ENCODE measurements at regions not wholly inside any gene's neighbourhood (a gene's known extent, or its start where the extent isn't known, plus 50 kb on each side); places are given as distances from the start of the nearest gene placed in this dataset.
A peak's percentile ranks its signal among the peaks of the same experiment; 100 is the strongest.

GRCh38 chr3:73925011-73925410, 300.3 kb upstream of the PDZRN3 start:
- H3K4me1 ChIP-seq = peaks cover 6% of the 10 kb centered on the region; the same call in 1 of the 2 replicates
- no peaks in the 10 kb centered on the region for H3K27me3 ChIP-seq (ENCODE audit: low read depth)
- H3K36me3 ChIP-seq (replicated peaks) = no peaks in the 10 kb centered on the region
- DNase-seq (ENCODE audit: low spot score in 2 of 2) = no peak
- H3K9me3 ChIP-seq = no peaks in the 10 kb centered on the region
- in situ Hi-C loops (cut with MboI; ENCODE audit: low sequenced_read_pairs) = no loop called here
- H3K4me3 ChIP-seq = no peak overlapping the region

GRCh38 chr3:73924048-73924447, 299.3 kb upstream of the PDZRN3 start:
- Histone ChIP-seq H3K4me3 (no peak overlapping the region), H3K9me3 (no peaks in the 10 kb centered on the region), H3K27me3 (ENCODE audit: low read depth) (no peaks in the 10 kb centered on the region), H3K36me3 (replicated peaks) (no peaks in the 10 kb centered on the region), H3K4me1 (peaks cover 6% of the 10 kb centered on the region; the same call in 1 of the 2 replicates)
- in situ Hi-C loops (cut with MboI; ENCODE audit: low sequenced_read_pairs) = no loop called here
- DNase-seq (ENCODE audit: low spot score in 2 of 2) = no peak

- in situ Hi-C loops (cut with MboI; ENCODE audit: low sequenced_read_pairs) = no loop called here
- Histone ChIP-seq H3K4me3 (no peak overlapping the region), H3K9me3 (no peaks in the 10 kb centered on the region), H3K36me3 (replicated peaks) (no peaks in the 10 kb centered on the region), H3K4me1 (peaks cover 15% of the 10 kb centered on the region), H3K27me3 (ENCODE audit: low read depth) (no peaks in the 10 kb centered on the region)
- DNase-seq (ENCODE audit: low spot score in 2 of 2) = no peak
Measured at GRCh38 chr3:73917643-73918042, 292.9 kb upstream of the PDZRN3 start.

- in situ Hi-C loops (cut with MboI; ENCODE audit: low sequenced_read_pairs) = no loop called here
- Histone ChIP-seq H3K9me3 (no peaks in the 10 kb centered on the region), H3K36me3 (replicated peaks) (no peaks in the 10 kb centered on the region), H3K4me1 (peaks cover 15% of the 10 kb centered on the region), H3K4me3 (no peak overlapping the region), H3K27me3 (ENCODE audit: low read depth) (no peaks in the 10 kb centered on the region)
- no peak for DNase-seq (ENCODE audit: low spot score in 2 of 2)
Measured at GRCh38 chr3:73915886-73916285, 291.1 kb upstream of the PDZRN3 start.

GRCh38 chr3:73908218-73908617, 283.5 kb upstream of the PDZRN3 start:
- Histone ChIP-seq H3K36me3 (replicated peaks) (no peaks in the 10 kb centered on the region), H3K4me3 (no peak overlapping the region), H3K9me3 (no peaks in the 10 kb centered on the region), H3K4me1 (no peaks in the 10 kb centered on the region), H3K27me3 (ENCODE audit: low read depth) (no peaks in the 10 kb centered on the region)
- in situ Hi-C loops (cut with MboI; ENCODE audit: low sequenced_read_pairs) = no loop called here
- DNase-seq (ENCODE audit: low spot score in 2 of 2) = no peak

GRCh38 chr3:73901686-73902085, 276.9 kb upstream of the PDZRN3 start:
- Histone ChIP-seq H3K36me3 (replicated peaks) (no peaks in the 10 kb centered on the region), H3K27me3 (ENCODE audit: low read depth) (no peaks in the 10 kb centered on the region), H3K4me3 (no peak overlapping the region), H3K4me1 (no peaks in the 10 kb centered on the region; the same call in 1 of the 2 replicates), H3K9me3 (no peaks in the 10 kb centered on the region)
- DNase-seq (ENCODE audit: low spot score in 2 of 2) = no peak
- in situ Hi-C loops (cut with MboI; ENCODE audit: low sequenced_read_pairs) = no loop called here

GRCh38 chr3:73894474-73895213, 269.9 kb upstream of the PDZRN3 start:
- Histone ChIP-seq H3K9me3 (peaks cover 2% of the 10 kb centered on the region; the same call in 1 of the 2 replicates), H3K27me3 (ENCODE audit: low read depth) (no peaks in the 10 kb centered on the region), H3K4me3 (no peak overlapping the region), H3K36me3 (replicated peaks) (no peaks in the 10 kb centered on the region), H3K4me1 (peaks cover 13% of the 10 kb centered on the region)
- peak in 1 of 2 experiments; percentile 34 for DNase-seq (ENCODE audit: low spot score in 2 of 2)
- in situ Hi-C loops (cut with MboI; ENCODE audit: low sequenced_read_pairs) = no loop called here

GRCh38 chr3:73893089-73893488, 268.3 kb upstream of the PDZRN3 start:
- H3K4me1 ChIP-seq = peaks cover 19% of the 10 kb centered on the region
- H3K9me3 ChIP-seq = peaks cover 2% of the 10 kb centered on the region; the same call in 1 of the 2 replicates
- H3K36me3 ChIP-seq (replicated peaks) = no peaks in the 10 kb centered on the region
- H3K27me3 ChIP-seq (ENCODE audit: low read depth) = no peaks in the 10 kb centered on the region
- no peak for DNase-seq (ENCODE audit: low spot score in 2 of 2)
- H3K4me3 ChIP-seq = no peak overlapping the region
- in situ Hi-C loops (cut with MboI; ENCODE audit: low sequenced_read_pairs) = no loop called here

GRCh38 chr3:73885862-73886261, 261.1 kb upstream of the PDZRN3 start:
- Histone ChIP-seq H3K27me3 (ENCODE audit: low read depth) (no peaks in the 10 kb centered on the region), H3K4me3 (no peak overlapping the region), H3K36me3 (replicated peaks) (no peaks in the 10 kb centered on the region), H3K4me1 (peaks cover 28% of the 10 kb centered on the region), H3K9me3 (no peaks in the 10 kb centered on the region; the same call in 1 of the 2 replicates)
- no peak for DNase-seq (ENCODE audit: low spot score in 2 of 2)
- in situ Hi-C loops (cut with MboI; ENCODE audit: low sequenced_read_pairs) = loop anchor here (10.0 kb wide), 1 partner anchor 69 kb away; no protein-coding TSS in a partner anchor

- no peaks in the 10 kb centered on the region for H3K36me3 ChIP-seq (replicated peaks)
- no peaks in the 10 kb centered on the region; the same call in 1 of the 2 replicates for H3K9me3 ChIP-seq
- H3K4me3 ChIP-seq = no peak overlapping the region
- in situ Hi-C loops (cut with MboI; ENCODE audit: low sequenced_read_pairs) = loop anchor here (10.0 kb wide), 1 partner anchor 70 kb away; no protein-coding TSS in a partner anchor
- no peaks in the 10 kb centered on the region for H3K27me3 ChIP-seq (ENCODE audit: low read depth)
- no peak for DNase-seq (ENCODE audit: low spot score in 2 of 2)
- peaks cover 28% of the 10 kb centered on the region for H3K4me1 ChIP-seq
Measured at GRCh38 chr3:73884361-73884760, 259.6 kb upstream of the PDZRN3 start.

GRCh38 chr3:73883497-73883896, 258.8 kb upstream of the PDZRN3 start:
- peaks cover 26% of the 10 kb centered on the region for H3K4me1 ChIP-seq
- H3K9me3 ChIP-seq = no peaks in the 10 kb centered on the region; the same call in 1 of the 2 replicates
- H3K27me3 ChIP-seq (ENCODE audit: low read depth) = no peaks in the 10 kb centered on the region
- H3K4me3 ChIP-seq = no peak overlapping the region
- no peak for DNase-seq (ENCODE audit: low spot score in 2 of 2)
- in situ Hi-C loops (cut with MboI; ENCODE audit: low sequenced_read_pairs) = loop anchor here (10.0 kb wide), 1 partner anchor 71 kb away; no protein-coding TSS in a partner anchor
- H3K36me3 ChIP-seq (replicated peaks) = no peaks in the 10 kb centered on the region

GRCh38 chr3:73874606-73875369, 250.0 kb upstream of the PDZRN3 start:
- H3K9me3 ChIP-seq = no peaks in the 10 kb centered on the region
- in situ Hi-C loops (cut with MboI; ENCODE audit: low sequenced_read_pairs) = loop anchor here (10.0 to 25.0 kb wide), 4 partner anchors 190 to 1313 kb away; no protein-coding TSS in a partner anchor
- no peak overlapping the region for H3K4me3 ChIP-seq
- DNase-seq (ENCODE audit: low spot score in 2 of 2) = peak; percentile 68 to 98
- H3K36me3 ChIP-seq (replicated peaks) = no peaks in the 10 kb centered on the region
- no peaks in the 10 kb centered on the region for H3K27me3 ChIP-seq (ENCODE audit: low read depth)
- peaks cover 28% of the 10 kb centered on the region for H3K4me1 ChIP-seq

GRCh38 chr3:73874161-73874560, 249.4 kb upstream of the PDZRN3 start:
- in situ Hi-C loops (cut with MboI; ENCODE audit: low sequenced_read_pairs) = loop anchor here (10.0 to 25.0 kb wide), 4 partner anchors 191 to 1313 kb away; no protein-coding TSS in a partner anchor
- Histone ChIP-seq H3K4me3 (no peak overlapping the region), H3K27me3 (ENCODE audit: low read depth) (no peaks in the 10 kb centered on the region), H3K4me1 (peaks cover 29% of the 10 kb centered on the region), H3K9me3 (no peaks in the 10 kb centered on the region), H3K36me3 (replicated peaks) (no peaks in the 10 kb centered on the region)
- DNase-seq (ENCODE audit: low spot score in 2 of 2) = no peak
